OCI-LY3 (cell line): ENCODE measurements at regions not wholly inside any gene's neighbourhood (a gene's known extent, or its start where the extent isn't known, plus 50 kb on each side); places are given as distances from the start of the nearest gene placed in this dataset.
A peak's percentile ranks its signal among the peaks of the same experiment; 100 is the strongest.
"Not testable (repeated sequence)": the region's sequence is repeated elsewhere in the genome, so short reads cannot be mapped to it uniquely, and the experiment has no call there.

ENCODE experiments used
- H2AFZ ChIP-seq: fragments of 200-600, 300-600 bp; shearing (Covaris generic); 2 replicates; pipeline ENCODE4 v1.6.0; 2014; ENCODE audit warnings: antibody characterized with exemption, low read depth, low read length
- H3K27ac ChIP-seq: fragments of 200-600, 300-600 bp; sonication (generic); 2 replicates; pipeline ENCODE4 v1.5.1; 2014; ENCODE audit warnings: mild to moderate bottlenecking, low read length, moderate library complexity, mixed read lengths
- H3K27me3 ChIP-seq: fragments of 200-600, 300-600 bp; sonication (generic); 2 replicates; pipeline ENCODE4 v1.6.1; 2014; ENCODE audit warnings: low read depth, low read length, mixed read lengths
- H3K36me3 ChIP-seq: fragments of 200-600, 300-600 bp; sonication (generic); replicated peaks from 2 replicates; pipeline ENCODE3; 2014; ENCODE audit warnings: low read depth, low read length, mixed read lengths
- H3K4me1 ChIP-seq: fragments of 300-600, 200-600 bp; sonication (generic); 2 replicates; pipeline ENCODE4 v1.6.1; 2014; ENCODE audit warnings: low read length, mixed read lengths
- H3K4me2 ChIP-seq: fragments of 200-600, 300-600 bp; sonication (generic); 2 replicates; pipeline ENCODE4 v1.6.1; 2014; ENCODE audit warnings: low read length, mixed read lengths
- H3K4me3 ChIP-seq: fragments of 300-600, 200-600 bp; sonication (generic); 2 replicates; pipeline ENCODE4 v1.5.1; 2014; ENCODE audit warnings: antibody characterized with exemption, mild to moderate bottlenecking, low read length, moderate library complexity
- H3K79me2 ChIP-seq: fragments of 300-600, 200-600 bp; shearing (Covaris generic); 2 replicates; pipeline ENCODE4 v1.6.1; 2014; ENCODE audit warnings: mild to moderate bottlenecking, low read length, mixed read lengths
- H3K9ac ChIP-seq: fragments of 300-600, 200-600 bp; shearing (Covaris generic); 2 replicates; pipeline ENCODE4 v1.6.0; 2014; ENCODE audit warnings: mild to moderate bottlenecking, low read length, moderate library complexity
- H3K9me3 ChIP-seq: fragments of 200-600, 300-600 bp; shearing (Covaris generic); 2 replicates; pipeline ENCODE4 v1.6.1; 2014; ENCODE audit warnings: low read length, mixed read lengths; ENCODE audit not compliant: insufficient read depth
- H4K20me1 ChIP-seq: fragments of 200-600, 300-600 bp; sonication (generic); 2 replicates; pipeline ENCODE4 v1.6.1; 2016; ENCODE audit warnings: low read length, mixed read lengths; ENCODE audit not compliant: insufficient read depth
- CTCF ChIP-seq: fragments of 200-600, 300-600 bp; sonication (generic); IDR thresholded peaks from 2 replicates; pipeline ENCODE4 v1.5.1; 2014; ENCODE audit warnings: antibody characterized with exemption, low read length, low read depth
- EZH2phosphoT487 ChIP-seq: fragments of 200-600 bp; shearing (Covaris generic); IDR thresholded peaks from 2 replicates; pipeline ENCODE4 v1.6.1; 2018; ENCODE audit warnings: antibody characterized with exemption, mixed run types, low read depth

DNA sequence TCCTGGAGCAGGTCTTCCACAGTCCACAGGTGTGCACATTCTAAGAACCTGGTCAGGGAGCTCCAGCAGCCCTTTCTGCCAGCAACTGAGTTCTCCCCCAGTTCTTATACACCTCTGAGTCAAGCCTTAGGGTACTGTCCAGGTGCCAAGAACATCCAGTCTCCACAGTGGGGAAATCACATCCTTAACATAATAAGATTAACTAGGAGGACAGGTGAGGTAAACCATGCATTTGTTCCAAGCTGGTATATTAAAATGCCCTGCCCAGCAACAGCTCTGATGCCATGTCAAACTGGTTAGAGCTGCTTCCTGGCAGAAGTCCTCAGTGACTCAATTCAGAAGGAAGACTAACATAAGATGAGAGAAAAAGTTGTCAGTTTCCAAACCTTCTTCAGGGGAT, 303.9 kb upstream of the SGK1 start:
- no peak for TF ChIP-seq CTCF
- no peak for TF ChIP-seq EZH2phosphoT487
- Histone ChIP-seq H3K79me2 (no peaks in the 10 kb centered on the region), H3K27ac (no peak overlapping the region), H3K9ac (no peak overlapping the region), H3K4me3 (no peak overlapping the region), H3K9me3 (no peaks in the 10 kb centered on the region), H3K27me3 (no peaks in the 10 kb centered on the region), H4K20me1 (no peaks in the 10 kb centered on the region), H3K4me2 (no peak overlapping the region), H3K4me1 (peaks cover 18% of the 10 kb centered on the region), H3K36me3 (no peaks in the 10 kb centered on the region), H2AFZ (no peak overlapping the region)

GRCh38 chr6:134619789-134620188, 301.9 kb upstream of the SGK1 start:
- H3K27me3 ChIP-seq: no peaks in the 10 kb centered on the region
- H3K9ac ChIP-seq: no peak overlapping the region

GRCh38 chr6:134619077-134619476, 301.2 kb upstream of the SGK1 start:
- H2AFZ ChIP-seq: no peak overlapping the region
- no peak overlapping the region for H3K27ac ChIP-seq
- no peaks in the 10 kb centered on the region for H3K36me3 ChIP-seq
- H3K9me3 ChIP-seq: no peaks in the 10 kb centered on the region
- no peak overlapping the region for H3K9ac ChIP-seq
- H3K4me3 ChIP-seq: no peak overlapping the region
- H3K4me1 ChIP-seq: peaks cover 13% of the 10 kb centered on the region
- TF ChIP-seq CTCF (no peak), EZH2phosphoT487 (no peak)
- H4K20me1 ChIP-seq: no peaks in the 10 kb centered on the region
- peak overlapping the region; percentile 32; the same call in 1 of the 2 replicates for H3K4me2 ChIP-seq
- H3K27me3 ChIP-seq: no peaks in the 10 kb centered on the region
- H3K79me2 ChIP-seq: no peaks in the 10 kb centered on the region

More at GRCh38 chr6:134619789-134620188, 301.9 kb upstream of the SGK1 start:
- no peaks in the 10 kb centered on the region for H3K79me2 ChIP-seq
- no peak overlapping the region for H2AFZ ChIP-seq
- no peaks in the 10 kb centered on the region for H4K20me1 ChIP-seq
- H3K36me3 ChIP-seq: no peaks in the 10 kb centered on the region
- no peaks in the 10 kb centered on the region for H3K9me3 ChIP-seq
- H3K27ac ChIP-seq: no peak overlapping the region
- TF ChIP-seq EZH2phosphoT487 (no peak), CTCF (no peak)
- H3K4me3 ChIP-seq: no peak overlapping the region
- H3K4me1 ChIP-seq: peaks cover 13% of the 10 kb centered on the region
- no peak overlapping the region for H3K4me2 ChIP-seq

DNA sequence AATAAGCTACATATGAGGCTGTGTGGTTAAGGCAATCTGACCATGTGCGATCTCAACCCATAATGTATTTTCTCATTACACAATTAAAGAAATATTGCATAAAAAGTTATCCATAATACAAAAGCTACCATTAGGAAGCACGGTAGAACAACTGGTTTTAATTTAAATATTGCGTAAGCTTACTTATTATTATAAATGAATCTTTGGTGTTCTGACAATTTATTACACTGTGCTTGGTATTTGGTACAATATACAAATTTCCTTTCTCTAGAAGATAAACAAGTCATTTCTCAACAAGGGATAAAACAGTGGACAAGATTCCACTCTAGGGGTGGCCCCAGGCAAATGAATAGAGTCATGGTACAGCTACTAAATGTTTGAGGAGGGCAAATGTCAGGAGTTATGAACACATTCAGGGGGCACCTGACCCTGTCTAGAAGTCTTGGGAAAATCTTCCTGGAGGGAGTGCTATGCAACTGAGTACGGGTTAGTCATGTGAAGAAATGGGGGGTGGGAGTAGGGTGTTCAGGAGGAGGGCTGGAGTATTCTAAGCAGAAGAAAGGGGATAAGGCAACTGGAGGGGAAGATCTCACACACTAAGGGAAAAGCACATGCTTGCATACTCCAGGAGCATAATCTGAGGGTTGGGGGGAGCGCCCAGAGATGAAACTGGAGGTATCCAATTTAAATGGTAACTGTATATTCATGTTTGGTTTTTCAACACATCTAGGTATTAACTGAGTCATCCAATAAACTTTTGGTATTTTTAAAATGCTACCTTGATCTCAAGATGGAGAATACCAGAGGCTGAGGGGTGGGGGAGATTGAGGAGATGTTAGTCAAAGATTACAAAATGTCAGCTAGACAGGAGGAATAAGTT, 296.9 kb upstream of the SGK1 start:
- Histone ChIP-seq H3K4me2 (no peak overlapping the region), H3K27ac (no peak overlapping the region), H3K4me3 (no peak overlapping the region), H3K9me3 (no peaks in the 10 kb centered on the region), H3K36me3 (no peaks in the 10 kb centered on the region), H2AFZ (no peak overlapping the region), H4K20me1 (no peaks in the 10 kb centered on the region), H3K27me3 (no peaks in the 10 kb centered on the region), H3K4me1 (peaks cover 10% of the 10 kb centered on the region), H3K9ac (no peak overlapping the region), H3K79me2 (no peaks in the 10 kb centered on the region)
- no peak for TF ChIP-seq CTCF
- TF ChIP-seq EZH2phosphoT487: no peak

GRCh38 chr6:134612128-134612527, 294.2 kb upstream of the SGK1 start:
- not testable (repeated sequence) for H3K79me2 ChIP-seq, H3K4me2 ChIP-seq, H3K27ac ChIP-seq, H3K9me3 ChIP-seq, H3K4me3 ChIP-seq, H4K20me1 ChIP-seq, H3K27me3 ChIP-seq, H3K4me1 ChIP-seq, H3K36me3 ChIP-seq, H2AFZ ChIP-seq, H3K9ac ChIP-seq
